GM18511 (cell line): ENCODE measurements at regions not wholly inside any gene's neighbourhood (a gene's known extent, or its start where the extent isn't known, plus 50 kb on each side); places are given as distances from the start of the nearest gene placed in this dataset.

Experiments
- ATAC-seq: cut with Tn5 transposase; IDR thresholded peaks from one replicate; pipeline ENCODE4 v1.9.1; 2021; ENCODE audit warnings: mild to moderate bottlenecking, moderate library complexity; ENCODE audit not compliant: unreplicated experiment

DNA sequence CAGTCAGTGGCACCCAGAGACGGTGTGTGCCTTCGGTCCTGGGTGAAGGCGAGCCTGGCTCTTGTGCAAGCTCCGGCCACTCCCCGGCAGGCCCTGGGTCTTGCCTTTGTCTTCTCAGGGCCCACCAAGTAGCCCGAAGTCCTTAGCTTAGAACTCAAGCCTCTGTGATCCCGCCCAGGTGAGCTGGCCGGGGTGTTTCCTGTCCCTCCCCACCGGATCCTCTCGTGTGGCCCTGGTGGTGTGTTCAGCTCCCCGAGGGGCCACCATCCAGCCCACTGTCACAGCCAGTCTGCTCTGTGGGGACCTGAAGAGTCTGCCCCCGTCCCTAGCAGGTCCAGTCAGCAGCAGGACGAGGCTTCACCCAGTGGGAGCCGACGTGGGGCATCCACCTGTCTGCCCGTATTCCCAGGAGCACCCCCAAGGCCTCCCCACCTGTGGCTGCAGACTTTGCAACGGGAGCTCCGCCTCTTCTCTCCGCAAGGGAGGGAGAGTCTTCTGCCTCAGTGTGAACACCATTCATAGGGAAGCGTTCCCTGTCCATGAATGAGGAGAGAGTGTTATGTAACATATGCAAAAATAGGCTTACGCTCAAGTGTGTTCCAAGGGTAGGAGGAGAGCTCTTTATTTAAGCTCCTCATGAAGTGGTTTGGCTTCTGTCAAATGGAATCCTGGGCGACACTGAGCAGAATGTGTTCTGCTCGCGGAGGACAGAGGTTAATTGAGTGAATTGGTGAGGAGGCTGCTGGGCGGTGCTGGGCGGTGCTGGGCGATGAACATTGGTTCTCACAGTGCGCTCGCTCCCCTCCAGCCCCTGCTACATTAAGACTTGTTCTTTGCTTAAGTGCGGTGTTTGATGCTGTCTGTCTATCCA lies 108.9 kb downstream of the CRYAA start:
- ATAC-seq = no peak

DNA sequence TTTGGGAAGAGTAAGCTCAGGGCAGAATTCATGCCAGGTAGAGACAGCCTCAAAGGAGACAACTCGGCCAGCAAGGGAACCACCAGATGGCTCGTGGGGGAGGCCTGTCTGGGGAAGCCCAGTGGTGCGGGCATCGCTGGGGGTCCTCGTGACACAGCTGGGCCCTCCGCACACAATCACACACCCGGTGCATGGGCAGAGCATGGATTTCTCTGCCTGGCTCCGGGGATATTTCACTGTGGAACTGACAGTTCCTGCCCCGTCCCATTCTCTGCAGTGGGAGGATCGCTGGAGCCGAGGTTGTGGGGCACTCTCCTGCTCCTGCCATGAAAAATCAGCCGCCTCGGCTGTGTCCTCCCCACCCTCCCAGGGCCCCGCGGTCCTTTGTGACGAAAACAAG lies 108.0 kb downstream of the CRYAA start:
- no peak for ATAC-seq

DNA sequence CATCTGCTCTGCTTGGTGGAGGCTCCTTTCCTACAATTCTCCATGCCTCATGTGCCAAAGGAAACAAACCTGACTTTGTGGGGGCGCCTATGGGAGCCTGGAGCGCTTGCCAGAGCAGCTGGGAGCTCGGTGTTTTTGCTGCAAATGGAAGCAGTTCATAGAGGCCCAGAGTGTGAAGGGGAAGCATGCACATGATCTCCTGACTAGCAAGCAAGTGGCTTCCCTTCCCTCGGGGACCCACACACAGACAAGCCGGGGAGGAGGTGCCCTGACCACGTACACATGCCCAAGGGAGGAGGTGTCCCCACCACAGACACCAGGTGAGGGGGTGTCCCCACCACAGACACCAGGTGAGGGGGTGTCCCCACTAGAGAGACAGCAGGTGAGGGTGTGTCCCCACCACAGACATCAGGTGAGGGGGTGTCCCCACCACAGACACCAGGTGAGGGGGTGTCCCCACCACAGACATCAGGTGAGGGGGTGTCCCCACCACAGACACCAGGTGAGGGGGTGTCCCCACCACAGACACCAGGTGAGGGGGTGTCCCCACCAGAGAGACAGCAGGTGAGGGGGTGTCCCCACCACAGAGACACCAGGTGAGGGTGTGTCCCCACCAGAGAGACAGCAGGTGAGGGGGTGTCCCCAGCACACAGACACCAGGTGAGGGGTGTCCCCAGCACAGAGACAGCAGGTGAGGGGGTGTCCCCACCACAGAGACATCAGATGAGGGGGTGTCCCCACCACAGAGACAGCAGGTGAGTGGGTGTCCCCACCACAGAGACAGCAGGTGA lies 106.8 kb downstream of the CRYAA start:
- ATAC-seq = no peak

DNA sequence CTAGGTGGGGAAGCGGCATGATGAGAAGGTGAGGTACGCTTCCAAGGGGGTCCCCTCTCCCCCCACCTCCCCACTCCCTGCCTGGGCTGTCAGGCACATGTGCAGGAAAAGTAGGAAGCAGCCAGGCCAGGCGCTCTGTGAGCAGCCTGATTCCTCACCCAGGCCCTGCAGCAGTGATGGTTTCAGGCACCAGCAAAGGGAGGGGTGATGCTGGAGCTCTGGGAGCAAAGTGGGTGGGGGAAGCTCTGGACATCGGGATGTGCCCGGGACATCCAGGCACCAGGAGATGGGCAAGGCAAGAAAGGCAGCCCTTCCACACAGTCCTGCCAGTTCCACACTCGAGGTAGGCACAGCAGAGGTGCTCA lies 106.1 kb downstream of the CRYAA start:
- ATAC-seq = no peak

DNA sequence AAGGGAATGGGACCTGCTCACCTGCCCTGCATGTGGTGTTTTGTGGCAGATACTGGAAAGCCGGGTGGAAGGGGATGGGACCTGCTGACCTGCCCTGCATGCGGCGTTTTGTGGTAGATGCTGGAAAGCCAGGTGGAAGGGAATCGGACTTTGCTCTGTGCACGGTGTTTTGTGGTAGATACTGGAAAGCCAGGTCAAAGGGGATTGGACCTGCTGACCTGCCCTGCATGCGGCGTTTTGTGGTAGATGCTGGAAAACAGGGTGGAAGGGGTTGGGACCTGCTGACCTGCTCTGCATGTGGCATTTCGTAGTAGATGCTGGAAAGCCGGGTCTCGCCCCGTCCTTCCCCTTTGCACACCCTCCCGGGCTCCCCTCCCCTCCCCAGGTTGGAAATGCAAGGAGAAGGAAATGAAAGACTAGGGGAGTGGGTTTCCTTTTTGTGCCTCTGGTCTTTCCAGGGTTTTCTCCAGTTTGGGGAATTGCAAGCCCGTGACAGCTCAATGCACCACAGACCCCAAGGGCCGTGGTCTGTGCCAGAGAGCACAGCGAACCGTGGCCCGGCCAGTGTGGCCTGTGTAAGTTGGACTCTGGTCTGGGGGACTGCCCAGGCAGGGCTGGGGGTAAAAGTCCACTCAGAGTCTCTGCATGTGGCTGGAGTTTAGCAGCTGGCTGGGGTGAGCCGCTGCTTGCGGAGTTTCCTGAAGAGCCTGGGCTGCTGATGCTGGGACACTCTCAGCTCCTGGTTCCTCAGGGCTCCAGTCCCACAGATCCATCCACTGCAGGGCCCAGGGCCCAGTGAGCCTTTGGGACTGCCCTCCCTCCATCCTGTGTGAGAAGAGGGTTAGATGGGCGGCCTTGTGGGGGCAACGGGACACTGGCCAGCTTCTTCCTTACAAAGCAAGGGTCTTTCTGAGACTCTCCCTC lies 105.5 kb downstream of the CRYAA start:
- no peak for ATAC-seq

DNA sequence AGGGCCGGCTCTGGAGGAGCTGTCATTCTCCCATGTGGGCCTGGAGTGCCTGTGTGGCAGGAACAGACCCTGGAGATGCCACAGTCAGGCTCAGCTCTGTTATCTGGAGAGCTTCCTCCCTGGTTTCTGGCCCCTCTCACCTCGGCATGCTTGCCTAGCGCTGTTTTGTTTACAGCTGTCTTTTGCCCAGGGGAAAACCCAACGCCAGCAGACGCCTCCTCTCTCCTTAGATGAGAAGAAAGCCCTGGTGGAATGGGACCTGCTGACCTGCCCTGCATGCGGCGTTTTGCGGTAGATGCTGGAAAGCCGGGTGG lies 104.9 kb downstream of the CRYAA start:
- ATAC-seq = no peak

DNA sequence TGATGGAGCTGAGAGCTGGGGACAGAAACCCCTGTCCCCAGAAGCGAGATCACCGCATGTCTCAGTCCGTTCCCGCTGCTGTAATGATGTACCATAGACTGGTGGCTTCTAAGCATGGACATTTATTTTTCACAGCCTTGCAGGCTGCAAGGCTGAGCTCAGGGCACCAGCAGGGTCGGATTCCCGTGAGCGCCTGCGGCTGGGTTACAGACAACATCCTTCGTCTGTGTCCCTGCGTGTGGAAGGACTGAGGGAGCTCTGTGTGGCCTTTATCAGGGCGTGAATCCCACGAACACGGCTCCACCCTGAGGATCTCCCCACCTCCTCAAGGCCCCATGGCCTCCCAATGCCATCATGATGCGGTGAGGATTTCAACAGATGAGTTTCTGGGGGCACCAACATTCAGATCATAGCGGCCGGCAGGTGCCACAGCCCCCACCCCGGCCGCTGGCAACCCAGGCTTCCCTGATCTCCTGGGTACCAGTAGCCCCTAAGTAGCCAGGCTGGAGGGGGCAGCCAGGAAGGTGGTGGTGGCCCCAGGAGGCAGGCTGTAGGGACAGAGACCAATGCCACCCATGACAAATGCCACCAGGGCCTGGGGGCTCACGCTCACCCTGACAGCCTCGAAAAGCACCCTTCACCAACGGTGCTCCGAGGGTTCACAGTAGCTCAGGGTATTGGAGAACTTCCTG lies 104.4 kb downstream of the CRYAA start:
- ATAC-seq = no peak

DNA sequence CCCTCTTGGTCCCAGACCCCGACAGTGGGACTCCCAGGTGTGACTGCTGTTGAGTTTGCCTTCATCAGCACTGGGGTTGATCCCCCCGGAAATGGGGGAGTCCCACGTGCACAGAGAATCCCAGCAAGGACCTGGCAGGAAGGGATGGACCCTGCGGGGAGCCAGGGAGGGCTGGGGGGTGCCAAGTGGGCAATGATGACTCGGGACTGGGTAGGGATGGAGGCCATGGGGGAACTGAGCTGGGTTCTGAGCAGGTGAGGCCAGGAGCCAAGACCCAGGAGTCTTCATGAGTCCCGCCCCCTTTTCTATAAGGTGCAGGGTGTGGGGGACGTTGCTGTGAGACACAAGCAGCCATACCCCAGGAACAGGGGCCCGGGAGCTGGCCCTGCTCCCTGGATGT lies 103.8 kb downstream of the CRYAA start:
- no peak for ATAC-seq

DNA sequence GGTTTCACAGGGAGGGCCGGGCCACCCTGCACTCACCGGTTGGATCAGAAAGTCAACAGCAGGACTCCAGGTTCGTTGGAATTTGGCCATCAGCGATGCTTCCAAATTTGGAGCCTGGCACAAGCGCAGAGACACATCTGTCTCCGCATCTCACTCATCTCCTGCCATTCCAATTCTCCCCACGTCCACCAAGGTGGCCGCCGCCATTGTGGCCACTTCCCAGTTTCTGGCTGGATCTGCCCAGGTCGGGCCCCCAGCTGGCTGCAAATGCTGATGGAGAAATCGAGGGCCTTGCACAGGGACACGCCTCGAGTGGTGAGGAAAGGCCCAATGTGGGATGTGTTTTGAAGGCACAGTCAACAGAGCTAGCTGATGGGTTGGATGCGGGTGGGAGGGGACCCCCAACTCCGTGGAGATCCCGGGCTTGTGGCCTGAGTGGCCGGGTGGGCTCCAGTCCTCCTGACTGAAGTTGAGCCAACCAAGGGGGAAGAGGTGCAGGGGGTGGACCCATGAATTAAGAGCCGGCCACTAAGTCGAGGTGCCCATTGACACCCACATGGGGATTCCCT lies 102.7 kb downstream of the CRYAA start:
- ATAC-seq = no peak

DNA sequence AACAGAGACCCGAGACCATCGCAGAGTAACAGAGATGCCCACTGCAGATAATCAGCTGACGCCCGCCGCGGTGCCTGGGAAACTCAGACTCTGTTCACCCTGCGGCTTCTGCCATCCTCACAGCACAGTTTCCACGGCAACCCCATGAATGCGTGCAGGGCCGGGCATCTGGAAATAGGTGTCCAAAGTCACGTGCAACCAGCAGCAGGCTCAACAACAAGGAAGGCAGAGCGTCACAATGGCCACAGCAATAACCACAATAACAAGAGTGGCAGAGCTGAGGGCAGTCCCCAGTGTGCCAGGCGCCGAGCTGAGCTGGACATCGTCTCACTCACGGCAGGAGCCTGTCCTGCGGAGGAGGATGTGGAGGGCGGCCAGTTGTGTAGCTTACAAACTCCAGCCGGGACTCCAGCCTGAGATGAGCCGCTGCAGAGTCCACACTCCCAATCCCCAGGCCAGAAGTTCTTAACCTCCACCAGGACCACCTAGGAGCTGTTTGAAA lies 102.0 kb downstream of the CRYAA start:
- ATAC-seq = no peak

DNA sequence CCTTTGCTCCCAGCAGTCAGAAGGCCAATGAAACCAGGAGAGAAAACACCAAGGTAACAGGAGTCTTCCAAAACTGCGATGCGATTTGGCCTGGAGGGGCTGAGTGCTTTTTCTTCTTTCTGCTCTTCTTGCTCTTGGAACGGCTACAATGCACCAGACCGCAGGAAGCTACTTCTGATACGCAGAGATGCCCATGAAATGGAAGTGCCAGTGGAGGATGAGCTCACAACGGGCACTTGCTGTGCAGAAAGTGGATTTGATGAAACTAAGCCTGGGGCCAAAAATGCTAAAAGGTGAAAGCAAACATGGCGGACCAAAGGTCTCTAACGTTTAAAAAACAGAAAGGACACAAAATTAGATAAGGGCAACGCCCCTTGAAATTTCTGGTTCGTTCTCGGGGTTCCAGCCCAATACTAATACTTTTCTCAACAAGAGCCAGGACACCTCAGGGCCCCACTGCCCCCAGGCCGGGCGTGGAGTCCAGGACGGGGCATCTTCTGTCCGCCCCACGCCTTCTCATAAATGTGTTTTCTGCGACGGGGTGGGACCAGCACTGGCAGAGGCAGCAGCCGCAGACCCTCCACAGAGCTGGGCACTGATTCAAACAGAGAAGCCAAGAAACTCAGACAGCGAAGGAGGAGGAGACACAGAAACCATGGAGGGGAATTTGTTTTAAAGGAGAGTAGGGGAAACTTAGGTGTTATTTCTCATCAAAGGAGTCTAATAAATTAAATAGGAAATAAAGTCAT lies 101.3 kb downstream of the CRYAA start:
- no peak for ATAC-seq

DNA sequence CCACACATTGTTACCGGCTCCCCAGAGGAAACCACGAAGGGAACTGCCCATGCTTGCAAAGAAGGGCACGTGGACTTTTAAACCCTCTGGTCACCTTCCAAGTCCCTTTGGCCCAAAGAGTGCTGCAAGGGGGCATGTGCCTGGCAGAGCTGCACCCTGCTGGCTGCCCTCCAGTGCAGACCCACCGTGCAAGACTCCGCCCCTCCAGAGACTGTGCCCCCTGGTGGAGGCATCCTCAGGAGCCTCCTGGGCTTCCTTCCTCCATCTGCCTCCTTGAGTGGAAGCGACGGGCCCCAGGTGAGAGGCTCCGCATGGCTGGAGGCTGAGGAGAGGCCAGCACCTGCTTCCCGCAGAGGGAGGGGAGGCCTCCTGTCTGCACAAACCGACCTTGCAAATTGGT lies 100.6 kb downstream of the CRYAA start:
- ATAC-seq = no peak

DNA sequence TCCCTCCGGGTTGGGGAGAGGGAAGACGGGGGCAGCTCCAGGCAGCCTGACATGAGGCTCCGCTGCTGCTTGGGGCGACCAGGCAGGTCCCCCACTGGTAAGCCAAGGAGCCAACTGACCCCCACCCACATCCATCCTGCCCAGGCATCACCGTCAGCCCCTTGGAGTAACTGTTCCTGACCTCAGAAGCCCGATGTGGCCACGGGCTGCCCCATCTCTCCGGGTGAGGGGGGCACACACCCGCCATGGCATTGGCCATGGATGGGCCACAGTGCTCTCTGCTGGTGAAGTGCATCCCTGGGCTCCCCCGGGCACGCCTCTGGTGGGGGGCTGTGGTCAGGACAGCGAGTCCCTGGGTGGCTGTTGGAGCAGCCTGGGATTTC lies 100.0 kb downstream of the CRYAA start:
- ATAC-seq = no peak

DNA sequence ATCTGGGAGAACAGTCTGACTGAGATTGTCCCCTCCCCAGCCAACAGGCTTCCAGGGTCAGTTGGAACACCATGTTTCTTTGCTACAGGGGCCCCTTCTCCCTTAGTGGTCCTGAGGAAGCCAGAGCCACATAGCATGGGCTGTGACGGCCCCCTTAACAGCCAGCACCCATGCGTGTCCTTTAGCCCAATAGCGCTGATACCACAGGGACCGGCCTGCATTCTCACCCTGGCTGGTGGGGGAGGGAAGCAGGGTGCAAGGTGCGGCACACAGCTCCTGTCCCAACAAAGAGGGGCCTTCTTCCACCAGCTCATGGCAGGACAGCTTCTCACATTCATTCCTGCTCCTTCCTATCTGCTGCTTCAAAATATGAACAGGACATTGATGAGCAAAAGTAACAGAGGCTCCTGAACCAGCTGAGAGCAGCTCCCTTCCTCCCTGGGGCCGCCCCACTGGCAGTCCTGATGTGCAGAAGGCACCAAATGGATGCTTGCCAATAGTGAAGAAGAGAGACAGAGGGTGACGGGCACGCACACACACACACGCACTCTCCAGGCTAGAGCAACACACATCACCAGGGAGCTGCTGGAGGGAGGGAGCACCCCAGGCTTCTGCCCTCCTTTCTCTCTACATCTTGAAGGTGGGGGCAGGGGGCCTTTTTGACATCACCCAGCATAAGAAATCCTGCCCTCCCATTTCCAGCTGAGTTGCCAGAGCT lies 99.4 kb downstream of the CRYAA start:
- ATAC-seq = no peak

DNA sequence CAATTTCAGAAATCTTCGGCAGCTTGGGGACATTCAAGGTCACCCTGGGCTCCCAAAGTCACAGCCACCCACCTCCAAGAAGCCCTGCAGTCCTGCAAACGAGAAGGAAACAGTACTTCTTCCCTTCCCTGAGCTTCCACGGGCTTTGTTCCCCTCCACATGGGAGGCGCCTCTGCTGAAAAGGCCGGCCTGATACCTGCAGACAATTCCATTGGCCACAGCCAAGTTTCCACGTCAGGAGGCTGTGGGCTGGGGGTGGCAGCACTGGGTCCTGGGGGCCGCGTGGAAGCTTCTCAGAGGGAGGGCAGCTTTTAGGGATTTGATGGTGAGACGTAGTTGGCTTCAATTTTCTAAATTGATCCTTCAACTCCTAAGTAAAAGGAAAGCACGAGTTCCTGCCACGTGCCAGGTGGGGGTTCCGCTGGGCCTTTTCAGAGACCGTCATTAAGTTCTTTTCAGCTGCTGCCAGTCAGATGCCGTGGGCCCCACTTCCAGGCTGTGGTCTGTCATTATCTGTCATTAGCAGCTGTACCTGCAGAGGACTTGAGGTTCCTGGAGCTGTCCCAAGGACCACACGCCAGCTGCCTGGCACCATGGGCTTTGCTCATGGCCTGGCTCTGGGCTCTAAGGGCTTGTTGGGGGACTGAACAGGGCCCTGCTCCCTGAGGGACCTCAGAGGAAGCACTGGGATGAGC lies 98.7 kb downstream of the CRYAA start:
- no peak for ATAC-seq

DNA sequence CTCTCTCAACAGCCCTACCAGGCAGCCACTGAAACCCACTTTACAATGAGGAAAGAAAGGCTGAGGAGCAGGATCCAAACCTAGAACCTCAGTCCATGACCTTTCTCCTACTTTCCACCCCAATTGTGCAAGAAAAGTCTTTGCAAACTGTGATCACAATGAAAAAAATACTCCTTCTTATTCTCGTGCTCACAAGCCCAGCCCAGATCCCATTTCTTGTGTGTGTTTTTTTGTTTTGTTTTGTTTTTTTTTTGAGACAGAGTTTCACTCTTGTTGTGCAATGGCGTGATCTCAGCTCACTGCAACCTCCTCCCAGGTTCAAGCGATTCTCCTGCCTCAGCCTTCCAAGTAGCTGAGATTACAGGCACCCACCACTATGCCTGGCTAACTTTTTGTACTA lies 97.7 kb downstream of the CRYAA start:
- ATAC-seq = no peak

DNA sequence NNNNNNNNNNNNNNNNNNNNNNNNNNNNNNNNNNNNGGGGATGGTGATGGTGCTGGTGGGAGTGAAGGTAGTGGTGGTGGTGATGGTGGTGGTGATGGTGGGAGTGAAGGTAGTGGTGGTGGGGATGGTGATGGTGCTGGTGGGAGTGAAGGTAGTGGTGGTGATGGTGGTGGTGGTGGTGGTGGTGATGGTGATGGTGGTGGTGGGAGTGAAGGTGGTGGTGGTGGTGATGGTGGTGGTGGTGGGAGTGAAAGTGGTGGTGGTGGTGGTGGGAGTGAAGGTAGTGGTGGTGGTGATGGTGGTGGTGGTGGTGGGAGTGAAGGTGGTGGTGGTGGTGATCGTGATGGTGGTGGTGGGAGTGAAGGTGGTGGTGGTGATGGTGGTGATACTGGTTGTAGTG lies 93.6 kb downstream of the CRYAA start:
- no peak for ATAC-seq
